IMR-90 (cell line): ENCODE measurements at regions not wholly inside any gene's neighbourhood (a gene's known extent, or its start where the extent isn't known, plus 50 kb on each side); places are given as distances from the start of the nearest gene placed in this dataset.

Experiments
- ATAC-seq: fragments of 200-7000 bp; cut with Tn5 transposase; 2 replicates; pipeline ENCODE4 v1.9.1; 2020; ENCODE audit warnings: low read depth, mild to moderate bottlenecking, moderate library complexity
- BruUV-seq: library from RNA; stranded (reverse); fragments of 400-500 nt; replicated peaks from 2 replicates; lab custom pipeline; 2021; lab: Mats Ljungman, UMichigan
- CTCF ChIA-PET: fragments of 300-600 bp; formaldehyde crosslinking; extraction: SDS; loops from one replicate; lab custom pipeline; 2021; ENCODE audit warnings: antibody characterized with exemption; lab: Yijun Ruan, JAX
- POLR2A ChIA-PET: fragments of 300-600 bp; sonication (Branson Sonifier 250); formaldehyde crosslinking; loops from one replicate; lab custom pipeline; 2022; ENCODE audit warnings: antibody characterized with exemption; ENCODE audit not compliant: unreplicated experiment; lab: Charles Lee
- DNase-seq: peaks from one replicate; pipeline ENCODE4 v3.0.0; 2013
- H2AFZ ChIP-seq: replicated peaks from 2 replicates; pipeline ENCODE3; 2013; ENCODE audit warnings: low read length, mild to moderate bottlenecking; ENCODE audit not compliant: poor library complexity
- H2AK5ac ChIP-seq: 2 replicates; pipeline ENCODE4 v1.6.1; 2013; ENCODE audit warnings: low read depth, low read length, inconsistent platforms
- H2AK9ac ChIP-seq: replicated peaks from 2 replicates; pipeline ENCODE3; 2013; ENCODE audit warnings: mild to moderate bottlenecking, low read depth, low read length, moderate library complexity; ENCODE audit not compliant: poor library complexity
- H2BK120ac ChIP-seq: 2 replicates; pipeline ENCODE4 v1.6.1; 2013; ENCODE audit warnings: low read depth, low read length, inconsistent platforms
- H2BK15ac ChIP-seq: 3 replicates; pipeline ENCODE4 v1.6.1; 2013; ENCODE audit warnings: low read depth, low read length, inconsistent platforms
- H2BK20ac ChIP-seq: 2 replicates; pipeline ENCODE4 v1.6.1; 2013; ENCODE audit warnings: low read depth, mild to moderate bottlenecking, inconsistent platforms, low read length, moderate library complexity
- H2BK5ac ChIP-seq: 2 replicates; pipeline ENCODE4 v1.6.1; 2013; ENCODE audit warnings: mild to moderate bottlenecking, low read depth, low read length, inconsistent platforms; ENCODE audit not compliant: poor library complexity, severe bottlenecking
- H3K14ac ChIP-seq: replicated peaks from 2 replicates; pipeline ENCODE4 v1.6.1; 2013; ENCODE audit warnings: low read depth, low read length, inconsistent platforms
- H3K18ac ChIP-seq: 2 replicates; pipeline ENCODE4 v1.6.1; 2013; ENCODE audit warnings: low read depth, low read length, control low read depth
- H3K23ac ChIP-seq: 2 replicates; pipeline ENCODE4 v1.6.1; 2013; ENCODE audit warnings: low read depth, low read length, inconsistent platforms
- H3K27ac ChIP-seq: 2 replicates; pipeline ENCODE4 v1.5.1; 2013; ENCODE audit warnings: mild to moderate bottlenecking, control low read depth, low read length; ENCODE audit not compliant: insufficient read depth
- H3K27me3 ChIP-seq: 2 replicates; pipeline ENCODE4 v1.6.1; 2013; ENCODE audit warnings: low read length; ENCODE audit not compliant: control insufficient read depth, insufficient read depth
- H3K36me3 ChIP-seq: 2 replicates; pipeline ENCODE4 v1.6.1; 2013; ENCODE audit warnings: low read length, mixed read lengths; ENCODE audit not compliant: control insufficient read depth, insufficient read depth
- H3K4ac ChIP-seq: 2 replicates; pipeline ENCODE4 v1.6.1; 2013; ENCODE audit warnings: low read depth, low read length, inconsistent platforms
- H3K4me1 ChIP-seq: 2 replicates; pipeline ENCODE4 v1.6.1; 2013; ENCODE audit warnings: low read length, mixed read lengths; ENCODE audit not compliant: control insufficient read depth, insufficient read depth
- H3K4me2 ChIP-seq: 2 replicates; pipeline ENCODE4 v1.6.1; 2013; ENCODE audit warnings: low read depth, mild to moderate bottlenecking, control low read depth, low read length, moderate library complexity
- H3K4me3 ChIP-seq: 2 replicates; pipeline ENCODE4 v1.5.1; 2013; ENCODE audit warnings: low read depth, mild to moderate bottlenecking, control low read depth, low read length, moderate library complexity; ENCODE audit not compliant: insufficient read depth
- H3K56ac ChIP-seq: 2 replicates; pipeline ENCODE4 v1.6.1; 2013; ENCODE audit warnings: low read length, inconsistent platforms; ENCODE audit not compliant: insufficient read depth; ENCODE audit errors: extremely low read depth
- H3K79me1 ChIP-seq, 2 experiments: 2 replicates each; pipeline ENCODE4 v1.6.1; 2013; ENCODE audit warnings: low read length in 2 of 2, inconsistent platforms in 1 of 2, low read depth in 1 of 2
- H3K9ac ChIP-seq: 2 replicates; pipeline ENCODE4 v1.6.1; 2013; ENCODE audit warnings: low read depth, low read length, control low read depth
- H3K9me1 ChIP-seq: 2 replicates; pipeline ENCODE4 v1.6.1; 2013; ENCODE audit warnings: low read length, inconsistent platforms; ENCODE audit not compliant: insufficient read depth
- H3K9me3 ChIP-seq: 2 replicates; pipeline ENCODE4 v1.6.1; 2013; ENCODE audit warnings: low read length; ENCODE audit not compliant: control insufficient read depth, insufficient read depth
- H4K20me1 ChIP-seq: 2 replicates; pipeline ENCODE4 v1.6.1; 2013; ENCODE audit warnings: low read length, inconsistent platforms; ENCODE audit not compliant: insufficient read depth
- H4K5ac ChIP-seq: 2 replicates; pipeline ENCODE4 v1.6.1; 2013; ENCODE audit warnings: mild to moderate bottlenecking, low read depth, low read length, control low read depth
- H4K8ac ChIP-seq, 2 experiments: 2 replicates each; pipeline ENCODE4 v1.6.1; 2013; ENCODE audit warnings: low read depth in 2 of 2, low read length in 2 of 2, control low read depth in 1 of 2, inconsistent platforms in 1 of 2
- H4K91ac ChIP-seq: 2 replicates; pipeline ENCODE4 v1.6.1; 2013; ENCODE audit warnings: low read depth, low read length, inconsistent platforms; ENCODE audit not compliant: insufficient read depth
- BHLHE40 ChIP-seq: fragments of 150-350 bp; IDR thresholded peaks from 2 replicates; pipeline ENCODE4 v1.6.1; 2016; ENCODE audit warnings: mild to moderate bottlenecking, low read depth, low read length
- CEBPB ChIP-seq: IDR thresholded peaks from 2 replicates; pipeline ENCODE4 v1.6.1; 2012; ENCODE audit warnings: low read depth, low read length, improper control_type of control experiment
- CHD1 ChIP-seq: IDR thresholded peaks from 2 replicates; pipeline ENCODE4 v1.6.1; 2012; ENCODE audit warnings: low read depth, low read length, improper control_type of control experiment
- CTCF ChIP-seq: conservative IDR thresholded peaks from 2 replicates; pipeline ENCODE4 v1.5.1; 2012; ENCODE audit warnings: mild to moderate bottlenecking, low read depth, low read length, improper control_type of control experiment
- FOS ChIP-seq: fragments of 150-350 bp; IDR thresholded peaks from 2 replicates; pipeline ENCODE4 v1.6.1; 2016; ENCODE audit warnings: low read depth, low read length
- MAFK ChIP-seq: IDR thresholded peaks from 2 replicates; pipeline ENCODE4 v1.6.1; 2012; ENCODE audit warnings: low read depth, low read length, improper control_type of control experiment
- MAZ ChIP-seq: IDR thresholded peaks from 2 replicates; pipeline ENCODE4 v1.6.1; 2012; ENCODE audit warnings: low read depth, mild to moderate bottlenecking, low read length, improper control_type of control experiment, moderate library complexity, borderline replicate concordance
- MXI1 ChIP-seq: IDR thresholded peaks from 2 replicates; pipeline ENCODE4 v1.6.1; 2012; ENCODE audit warnings: low read depth, mild to moderate bottlenecking, low read length, moderate library complexity, borderline replicate concordance
- NFE2L2 ChIP-seq: fragments of 150-350 bp; IDR thresholded peaks from 2 replicates; pipeline ENCODE4 v1.6.1; 2016; ENCODE audit warnings: low read depth, mild to moderate bottlenecking, low read length
- POLR2A ChIP-seq: IDR thresholded peaks from 2 replicates; pipeline ENCODE4 v1.6.1; 2012; ENCODE audit warnings: mild to moderate bottlenecking, low read depth, low read length
- RAD21 ChIP-seq: IDR thresholded peaks from 2 replicates; pipeline ENCODE4 v1.6.1; 2012; ENCODE audit warnings: low read length, improper control_type of control experiment
- RCOR1 ChIP-seq: IDR thresholded peaks from 2 replicates; pipeline ENCODE4 v1.6.1; 2012; ENCODE audit warnings: mild to moderate bottlenecking, low read length, improper control_type of control experiment; ENCODE audit not compliant: insufficient replicate concordance
- RFX5 ChIP-seq: IDR thresholded peaks from 2 replicates; pipeline ENCODE4 v1.8.0; 2012; ENCODE audit warnings: low read depth, mild to moderate bottlenecking, low read length, moderate library complexity
- SMC3 ChIP-seq: fragments of 150-350 bp; IDR thresholded peaks from 2 replicates; pipeline ENCODE4 v1.6.1; 2016; ENCODE audit warnings: low read depth, mild to moderate bottlenecking, antibody characterized with exemption, low read length, moderate library complexity
- USF2 ChIP-seq: fragments of 150-350 bp; IDR thresholded peaks from 2 replicates; pipeline ENCODE4 v1.6.1; 2017; ENCODE audit warnings: mild to moderate bottlenecking, antibody characterized with exemption, low read length, low read depth
- WGBS, 2 experiments: methylation state at CpG; one replicate each; pipeline versions ENCODE4 v1.1.5 to v1.1.7; 2013; ENCODE audit warnings: missing lambda C conversion rate in 2 of 2; ENCODE audit not compliant: insufficient read length in 1 of 2; ENCODE audit errors: extremely low coverage in 2 of 2; 5-methylcytosine and 5-hydroxymethylcytosine counted together
- dilution Hi-C: fragments of 300-500 bp; cut with HindIII; formaldehyde crosslinking; loops from one replicate; pipeline ENCODE4 v1.14.3; 2018; ENCODE audit warnings: low sequenced_read_pairs; ENCODE audit not compliant: unreplicated experiment
- in situ Hi-C: fragments of 300-500 bp; cut with MboI; formaldehyde crosslinking; loops from 3 replicates; pipeline ENCODE4 v1.14.3; 2019; ENCODE audit warnings: low sequenced_read_pairs, inconsistent platforms, mixed read lengths
- intact Hi-C: fragments of 100-400 bp; cut with micrococcal nuclease; formaldehyde crosslinking; loops from 2 replicates; pipeline ENCODE4 v1.10.0; 2022
- TF ChIP-seq, protein P1 (sequence below): fragments of 150-350 bp; IDR thresholded peaks from 2 replicates; pipeline ENCODE4 v1.6.1; 2016; ENCODE audit warnings: low read depth, mild to moderate bottlenecking, low read length, moderate library complexity, borderline replicate concordance

GRCh38 chr7:12794722-12795302 lies 107.4 kb downstream of the ARL4A start:
- Histone ChIP-seq H3K79me1 (no peaks in the 10 kb centered on the region), H2AK5ac (no peak overlapping the region), H2AK9ac (no peak overlapping the region), H3K23ac (no peak overlapping the region), H4K91ac (no peak overlapping the region), H3K18ac (no peak overlapping the region), H3K9me3 (no peaks in the 10 kb centered on the region), H3K36me3 (no peaks in the 10 kb centered on the region), H3K4me1 (no peaks in the 10 kb centered on the region), H3K4ac (no peak overlapping the region), H3K9me1 (peaks cover 4% of the 10 kb centered on the region; the same call in 1 of the 2 replicates), H4K8ac (no peak overlapping the region), H2BK15ac (no peak overlapping the region), H3K4me2 (no peak overlapping the region), H4K20me1 (no peaks in the 10 kb centered on the region), H4K5ac (no peak overlapping the region), H3K4me3 (no peak overlapping the region), H3K27me3 (no peaks in the 10 kb centered on the region), H2BK20ac (no peak overlapping the region), H2BK120ac (no peak overlapping the region), H3K14ac (no peak overlapping the region), H3K9ac (no peak overlapping the region), H2AFZ (no peak overlapping the region), H3K56ac (no peak overlapping the region), H2BK5ac (no peak overlapping the region), H3K27ac (no peak overlapping the region)
- ATAC-seq (no peak), DNase-seq (no peak)
- ChIA-PET CTCF (no interaction called here), POLR2A (no interaction called here)
- dilution Hi-C loops: no loop called here
- in situ Hi-C loops: no loop called here
- WGBS, 2 experiments: no CpG with 5 or more reads among the region's 3 CpGs
- TF ChIP-seq SMC3: no peak
- no peak for TF ChIP-seq BHLHE40
- no peak for TF ChIP-seq MXI1
- no peak for TF ChIP-seq USF2
- no peak for TF ChIP-seq CTCF
- TF ChIP-seq CEBPB: no peak
- no peak for TF ChIP-seq RAD21
- TF ChIP-seq POLR2A: no peak
- no peak for TF ChIP-seq RCOR1
- no peak for TF ChIP-seq NFE2L2
- no peak for TF ChIP-seq MAZ
- TF ChIP-seq, protein P1, sequence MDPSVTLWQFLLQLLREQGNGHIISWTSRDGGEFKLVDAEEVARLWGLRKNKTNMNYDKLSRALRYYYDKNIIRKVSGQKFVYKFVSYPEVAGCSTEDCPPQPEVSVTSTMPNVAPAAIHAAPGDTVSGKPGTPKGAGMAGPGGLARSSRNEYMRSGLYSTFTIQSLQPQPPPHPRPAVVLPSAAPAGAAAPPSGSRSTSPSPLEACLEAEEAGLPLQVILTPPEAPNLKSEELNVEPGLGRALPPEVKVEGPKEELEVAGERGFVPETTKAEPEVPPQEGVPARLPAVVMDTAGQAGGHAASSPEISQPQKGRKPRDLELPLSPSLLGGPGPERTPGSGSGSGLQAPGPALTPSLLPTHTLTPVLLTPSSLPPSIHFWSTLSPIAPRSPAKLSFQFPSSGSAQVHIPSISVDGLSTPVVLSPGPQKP: no peak
- TF ChIP-seq RFX5: no peak
- no peak for TF ChIP-seq FOS
- TF ChIP-seq CHD1: no peak
- no peak for TF ChIP-seq MAFK
- BruUV-seq: no TSS peak
- intact Hi-C loops: no loop called here
